ENCODE measurements at regions not wholly inside any gene's neighbourhood (a gene's known extent, or its start where the extent isn't known, plus 50 kb on each side); places are given as distances from the start of the nearest gene placed in this dataset.

- TF ChIP-seq GATA2 (IDR thresholded peaks at IDR 0.05; ENCODE audit: low read depth, low read length) (no peak), GATA3 (IDR thresholded peaks at IDR 0.05; ENCODE audit: low read depth, low read length) (no peak)
Measured at GRCh38 chrX:96575011-96575410, 109.6 kb upstream of the DIAPH2 start.

All from SH-SY5Y (cell line).